NCI-H1105 (cell line): ENCODE measurements at regions not wholly inside any gene's neighbourhood (a gene's known extent, or its start where the extent isn't known, plus 50 kb on each side); places are given as distances from the start of the nearest gene placed in this dataset.

ENCODE experiments used
- DNase-seq: peaks from one replicate; lab custom pipeline; 2025; lab: John Stamatoyannopoulos, UW

DNA sequence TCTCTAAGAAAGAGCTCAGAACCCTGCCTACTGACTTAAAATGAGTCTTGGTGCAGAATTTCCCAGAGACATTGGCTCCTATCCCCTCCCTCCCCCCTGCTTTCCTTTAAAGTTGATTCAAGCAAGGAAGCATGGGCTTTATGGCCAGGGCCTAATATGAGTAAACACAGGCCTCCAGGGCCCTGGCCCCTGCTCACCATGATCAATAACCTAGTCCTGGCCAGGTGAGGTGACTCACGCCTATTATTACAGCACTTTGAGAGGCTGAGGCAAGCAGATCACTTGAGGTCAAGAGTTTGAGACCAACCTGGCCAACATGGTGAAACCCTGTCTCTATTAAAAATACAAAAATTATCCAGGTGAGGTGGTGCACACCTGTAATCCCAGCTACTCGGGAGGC, 165.1 kb upstream of the TMCC3 start:
- no peak for DNase-seq

DNA sequence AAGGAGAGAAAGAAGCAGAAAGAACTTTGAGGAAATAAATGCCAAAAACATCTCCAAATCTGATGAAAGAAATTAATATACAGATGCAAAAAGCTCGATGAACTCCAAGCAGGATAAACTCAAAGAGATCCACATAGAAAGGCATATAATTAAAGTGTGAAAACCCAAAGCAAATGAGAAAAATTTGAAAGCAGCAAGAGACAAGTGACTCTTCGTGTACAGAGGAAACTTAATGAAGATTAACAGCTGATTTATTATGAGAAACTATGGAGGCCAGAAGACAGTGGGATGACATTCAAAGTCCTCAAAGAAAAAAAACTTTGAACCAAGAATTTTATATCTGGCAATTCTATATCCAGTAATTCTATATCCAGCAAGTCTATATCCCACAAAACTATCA, 163.0 kb upstream of the TMCC3 start:
- DNase-seq: peak; percentile 16

DNA sequence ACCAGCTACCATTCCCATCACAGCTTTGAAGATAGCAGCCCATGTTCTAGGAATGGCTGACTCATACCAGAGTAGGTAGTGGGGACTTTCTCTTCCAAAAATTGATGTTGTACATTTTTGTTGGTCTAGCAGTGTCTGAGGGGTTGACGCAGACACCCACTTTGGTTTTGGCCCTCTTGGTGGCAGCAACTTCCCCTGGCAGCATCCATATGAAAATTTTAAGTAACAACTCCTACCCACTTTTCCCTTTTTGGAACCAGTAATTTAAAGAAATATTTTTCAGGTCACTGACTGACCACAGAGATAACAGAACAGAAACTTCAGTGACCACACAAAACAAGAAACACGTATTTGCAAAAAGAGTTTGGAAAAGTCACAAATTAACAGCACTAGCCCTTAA, 162.0 kb upstream of the TMCC3 start:
- DNase-seq: no peak

DNA sequence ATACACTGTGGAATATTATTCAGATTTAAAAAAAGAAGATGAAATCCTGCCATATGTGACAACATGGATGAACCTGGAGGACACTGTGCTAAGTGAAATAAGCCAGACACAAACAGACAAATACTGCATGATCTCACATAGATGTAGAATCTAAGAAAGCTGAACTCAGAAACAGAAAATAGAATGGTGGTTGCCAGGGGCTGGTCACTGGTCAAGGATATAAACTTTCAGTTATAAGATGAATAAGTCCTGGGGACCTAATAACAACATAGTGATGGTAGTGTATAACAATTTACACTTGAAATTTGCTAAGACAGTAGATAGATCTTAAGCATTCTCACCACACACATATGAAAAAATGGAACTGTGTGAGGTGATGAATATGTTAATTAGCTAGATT, 161.3 kb upstream of the TMCC3 start:
- DNase-seq: no peak

DNA sequence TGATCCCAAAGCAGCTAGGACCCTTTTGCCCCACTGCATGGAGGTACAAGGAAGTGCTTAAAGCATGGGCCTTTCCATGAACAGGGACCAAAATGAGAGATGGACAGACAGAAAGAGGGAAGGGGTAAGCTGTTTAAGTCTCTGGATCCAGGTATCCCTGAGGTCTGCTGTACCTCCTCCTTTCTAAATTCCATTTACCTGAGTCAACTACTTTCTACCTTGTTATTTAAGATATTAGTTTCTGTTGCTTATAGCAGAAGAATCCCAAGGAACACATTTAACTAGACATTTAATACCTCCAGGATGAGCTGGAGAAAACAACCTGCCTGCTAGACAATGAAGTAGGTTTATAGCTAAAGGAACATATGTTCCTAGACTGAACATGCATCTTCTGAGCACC, 157.6 kb upstream of the TMCC3 start:
- DNase-seq: no peak

DNA sequence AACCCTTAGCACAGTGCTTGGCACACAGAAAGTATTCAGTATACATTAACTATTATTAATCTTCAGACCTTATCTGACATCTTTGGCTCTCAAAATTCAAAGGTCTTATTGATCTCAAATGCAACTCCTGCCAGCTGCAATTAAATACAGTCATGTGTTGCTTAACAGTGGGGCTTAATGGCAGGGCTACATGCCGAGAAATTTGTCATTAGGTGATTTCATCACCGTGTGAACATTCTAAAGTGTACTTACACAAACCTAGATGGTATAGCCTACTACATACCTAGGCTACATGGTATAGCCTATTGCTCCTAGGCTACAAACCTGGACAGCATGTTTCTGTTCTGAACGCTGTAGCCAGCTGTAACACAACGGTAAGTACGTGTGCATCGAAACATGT, 156.3 kb upstream of the TMCC3 start:
- no peak for DNase-seq

DNA sequence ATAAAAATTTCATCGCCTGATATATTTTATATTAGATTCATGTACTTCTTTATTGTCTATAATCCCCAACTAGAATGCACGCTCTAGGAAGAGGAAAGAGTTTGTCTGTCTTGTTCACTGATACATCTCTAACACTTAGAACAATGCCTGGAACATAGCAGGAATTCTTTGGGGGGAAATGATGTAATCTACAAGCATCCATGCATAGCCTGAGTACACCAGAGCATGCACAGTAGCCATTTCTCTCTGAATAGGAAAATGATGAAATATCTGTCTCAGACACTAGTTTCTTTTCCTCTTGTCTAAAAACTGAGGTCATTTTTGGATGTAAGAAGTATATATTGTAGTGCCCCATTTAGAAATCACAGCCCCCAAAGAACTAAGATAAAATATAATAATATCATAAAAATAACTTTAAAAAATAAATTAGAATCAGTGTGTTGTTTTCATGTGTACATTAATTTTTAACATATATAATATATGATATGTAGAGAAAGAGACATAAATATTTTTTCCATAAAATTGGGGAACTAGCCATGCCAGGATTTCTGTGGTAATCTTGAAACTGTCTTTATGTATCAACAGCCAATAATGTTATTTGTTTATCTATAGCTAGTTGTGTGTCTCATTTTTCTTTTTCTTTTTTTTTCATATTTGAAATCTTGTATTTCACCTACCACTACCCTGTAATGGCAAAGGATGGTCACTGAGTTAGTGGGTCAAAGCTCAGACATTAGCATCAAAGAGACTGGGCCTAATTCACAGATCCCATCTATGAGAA, 155.6 kb upstream of the TMCC3 start:
- DNase-seq: no peak

DNA sequence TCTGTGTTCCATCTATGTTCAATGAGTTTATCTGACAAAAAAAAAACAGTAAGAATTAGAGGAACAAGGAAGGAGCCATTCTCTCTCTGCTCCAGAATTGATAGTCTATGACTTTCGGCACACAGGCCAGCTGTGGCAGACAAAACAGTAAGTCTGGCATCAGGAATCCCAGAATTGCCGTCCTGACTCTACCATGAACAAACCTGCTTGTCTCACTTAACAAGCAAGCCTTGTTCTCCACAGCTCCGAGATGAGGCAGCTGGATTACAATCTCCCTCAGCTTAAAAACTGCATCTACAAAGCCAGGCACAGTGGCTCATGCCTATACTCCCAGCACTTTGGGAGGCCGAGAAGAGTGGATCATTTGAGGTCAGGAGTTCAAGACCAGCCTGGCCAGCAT, 153.6 kb upstream of the TMCC3 start:
- no peak for DNase-seq

DNA sequence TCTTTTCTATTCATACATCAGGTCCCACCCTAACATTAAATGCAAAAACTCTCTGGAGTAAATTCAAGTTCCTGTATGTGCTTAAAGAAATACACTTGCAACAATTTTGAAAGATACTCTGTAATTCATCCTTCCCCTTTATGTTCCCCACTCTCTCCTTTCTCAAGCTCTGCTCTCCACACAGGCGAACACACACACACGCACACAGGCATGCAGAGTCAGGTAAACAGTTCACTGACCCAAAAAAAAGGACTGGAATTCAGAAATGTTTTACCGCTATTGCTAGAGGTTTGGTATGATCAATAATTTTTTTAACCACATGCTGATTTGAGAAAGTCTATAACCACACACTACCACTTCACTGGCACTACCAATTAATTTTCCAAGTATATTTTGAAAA, 152.4 kb upstream of the TMCC3 start:
- no peak for DNase-seq

DNA sequence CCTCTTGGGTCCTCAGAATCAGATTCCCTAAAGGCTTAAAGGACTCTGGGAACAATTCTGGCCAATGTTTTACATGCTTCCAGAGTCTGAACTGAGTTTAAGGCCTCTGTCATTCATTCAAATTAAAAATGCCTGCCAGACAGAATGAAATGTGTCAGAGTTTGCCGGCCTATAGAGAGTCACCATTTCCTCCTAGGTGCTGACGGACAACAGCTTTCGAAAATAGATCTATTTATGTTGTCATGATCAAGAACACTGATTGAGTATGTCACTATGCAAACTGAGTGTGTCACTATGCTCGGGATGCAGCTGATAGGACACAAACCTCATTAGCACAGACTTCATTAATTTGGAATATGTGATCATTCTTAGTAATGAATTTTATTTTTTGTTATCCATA, 151.4 kb upstream of the TMCC3 start:
- DNase-seq: no peak

DNA sequence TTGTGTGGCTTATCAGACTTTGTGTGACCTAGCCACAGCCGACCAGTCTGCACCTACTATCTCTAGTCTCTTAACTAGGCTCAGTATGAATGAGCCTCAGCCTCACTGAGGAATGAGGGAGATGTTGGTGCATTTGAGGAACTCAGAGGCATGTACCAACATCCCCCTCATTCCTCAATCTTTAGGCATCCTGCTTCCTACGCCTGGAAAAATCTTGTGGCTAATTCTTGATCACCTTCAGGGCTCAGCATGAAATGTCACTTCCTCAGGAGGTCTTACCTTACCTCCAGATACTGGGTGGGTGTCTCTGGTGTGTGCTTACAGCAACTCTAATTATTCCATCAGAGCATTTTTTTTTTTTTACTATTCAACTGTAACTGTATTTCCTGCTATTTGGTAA, 148.8 kb upstream of the TMCC3 start:
- DNase-seq: no peak

DNA sequence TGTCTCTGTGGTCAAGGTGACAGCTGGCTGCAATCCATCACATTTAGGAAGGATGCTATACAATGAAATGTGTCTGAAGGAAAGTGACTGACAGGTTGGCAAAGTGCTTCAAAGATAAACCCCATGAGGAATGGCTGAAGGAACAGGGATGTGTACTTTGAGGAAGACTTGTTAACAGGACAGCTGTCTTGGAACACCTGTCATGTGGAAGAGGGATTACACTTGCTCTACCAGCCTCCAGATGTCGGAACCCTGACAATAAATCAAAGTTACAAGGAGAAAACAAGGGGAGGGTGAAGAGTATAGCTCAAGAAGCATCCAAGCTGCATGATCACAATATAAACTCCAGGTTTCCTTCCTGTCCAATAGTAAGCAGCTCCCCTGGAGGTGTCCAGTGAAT, 147.8 kb upstream of the TMCC3 start:
- no peak for DNase-seq

DNA sequence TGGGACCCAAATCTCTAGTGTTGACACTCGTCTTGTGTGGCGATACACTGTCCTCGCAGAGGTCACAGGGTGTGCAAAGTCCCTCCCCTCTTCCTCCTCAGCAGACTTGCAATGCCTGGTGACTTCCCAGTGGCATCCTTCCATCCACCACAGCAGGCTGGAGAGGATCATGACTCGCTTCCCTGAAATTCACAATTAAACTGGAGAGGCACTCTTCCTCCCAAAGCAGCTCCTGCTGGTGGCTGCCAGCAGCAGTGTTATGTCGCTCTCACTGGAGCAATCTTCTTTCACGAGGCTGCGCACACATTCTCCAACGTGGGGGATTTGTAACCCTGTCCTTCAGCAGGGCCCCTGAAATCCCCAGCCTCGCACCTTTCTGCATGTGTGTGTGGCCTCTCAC, 145.2 kb upstream of the TMCC3 start:
- DNase-seq: no peak

DNA sequence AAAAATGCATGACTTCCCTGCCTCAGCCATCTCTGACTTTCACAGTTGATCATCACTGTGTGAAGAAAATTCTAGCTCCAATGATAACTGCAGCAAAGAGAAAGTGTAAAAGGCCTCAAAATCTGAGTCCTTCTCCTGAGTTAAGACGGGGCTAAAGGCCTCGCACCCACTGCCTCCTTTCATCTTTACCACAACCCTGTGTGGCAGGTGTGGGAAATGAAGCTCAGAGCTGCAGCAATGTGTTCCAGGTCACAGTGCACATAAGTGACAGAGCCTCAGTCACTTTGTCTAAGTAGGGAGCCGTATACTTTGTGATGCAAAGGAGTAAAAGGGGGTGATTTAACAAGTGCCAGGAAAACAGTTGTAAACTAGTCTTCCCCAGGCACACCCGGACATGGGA, 144.7 kb upstream of the TMCC3 start:
- DNase-seq: no peak

DNA sequence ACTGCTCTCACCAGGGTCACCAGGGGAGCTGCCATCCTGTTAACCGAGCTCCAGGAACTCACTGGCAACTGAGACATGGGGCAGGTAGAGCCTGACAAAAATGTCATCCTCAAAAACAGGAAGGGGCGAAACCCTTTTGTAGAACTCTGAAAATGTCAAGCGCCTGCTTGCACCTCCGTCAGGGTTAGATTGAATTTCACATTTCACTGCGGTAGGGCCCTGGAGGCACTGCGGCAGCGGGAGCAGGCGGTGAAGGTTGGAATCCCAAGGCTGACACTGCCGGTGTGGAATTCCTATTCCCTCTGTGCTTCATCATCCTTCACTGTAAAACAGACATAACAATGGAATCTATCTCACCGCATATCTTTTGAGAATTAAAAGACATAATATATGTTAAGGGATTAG, 142.8 kb upstream of the TMCC3 start:
- no peak for DNase-seq

DNA sequence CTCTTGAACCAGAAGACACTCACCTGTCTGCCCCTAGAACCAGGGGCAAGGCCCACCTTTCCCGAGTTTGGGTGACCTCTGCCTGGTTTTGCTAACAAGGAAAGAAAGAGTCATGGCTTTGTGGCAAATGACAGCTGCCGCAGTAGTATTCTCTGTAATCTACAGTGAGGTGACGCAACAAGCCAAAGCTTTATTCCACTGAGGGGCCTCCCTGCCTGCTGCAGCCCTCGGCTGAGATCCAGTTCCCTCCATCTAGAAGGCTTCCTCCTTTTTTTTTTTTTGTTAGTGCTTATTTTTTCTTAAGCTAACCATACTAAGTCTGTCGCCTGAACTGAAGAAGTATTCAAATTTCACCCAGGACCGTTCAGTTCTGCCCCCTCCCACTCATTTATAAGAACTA, 142.3 kb upstream of the TMCC3 start:
- DNase-seq: no peak

DNA sequence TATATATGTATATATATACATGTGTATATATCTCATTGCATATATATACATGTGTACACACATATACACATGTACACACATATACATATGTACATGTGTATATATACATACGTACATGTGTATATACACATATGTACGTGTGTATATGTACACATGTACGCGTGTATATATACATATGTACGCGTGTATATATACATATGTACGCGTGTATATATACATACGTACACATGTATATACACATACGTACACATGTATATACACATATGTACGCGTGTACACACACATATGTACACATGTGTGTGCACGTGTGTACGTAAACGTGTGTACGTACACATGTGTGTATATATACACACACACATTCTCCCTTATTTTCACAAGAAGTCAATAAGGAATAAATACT, 141.6 kb upstream of the TMCC3 start:
- no peak for DNase-seq

DNA sequence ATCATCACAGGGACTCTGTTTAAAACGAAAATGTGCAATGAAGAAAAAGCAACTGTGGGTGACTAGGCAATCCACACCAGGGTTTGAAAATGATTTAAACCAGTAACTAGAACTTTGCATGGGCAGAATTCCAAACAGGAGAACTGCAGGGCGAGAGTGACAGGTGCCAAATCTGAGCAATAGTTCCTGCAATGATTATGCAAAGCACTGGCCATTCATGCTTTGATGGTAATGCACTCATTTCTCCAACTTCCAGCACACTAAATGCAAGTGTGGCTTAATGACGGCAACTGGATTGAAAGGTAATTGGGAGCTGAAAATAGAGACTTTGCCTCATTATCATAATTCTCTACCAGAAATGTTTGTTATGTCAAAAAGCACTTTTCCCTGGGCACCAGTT, 140.5 kb upstream of the TMCC3 start:
- DNase-seq: no peak

DNA sequence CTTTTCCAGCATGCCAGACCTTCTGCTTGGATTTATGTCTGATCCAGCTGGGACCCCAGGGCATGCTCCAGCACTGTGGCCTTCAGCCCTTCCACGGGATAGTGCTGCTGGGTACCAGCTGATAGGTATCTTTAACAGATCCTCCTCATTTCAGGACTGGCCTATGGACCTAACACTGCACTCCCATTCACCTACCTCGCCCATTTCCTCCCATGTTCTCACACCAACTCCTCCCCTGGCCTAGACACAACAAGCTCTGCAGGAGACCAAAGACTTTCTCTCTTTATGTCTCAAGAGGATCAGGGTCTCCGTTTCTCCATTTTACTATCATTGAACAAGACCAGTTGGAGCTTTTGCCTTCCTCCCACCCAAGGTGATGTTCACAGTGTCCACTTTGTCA, 140.0 kb upstream of the TMCC3 start:
- DNase-seq: no peak

DNA sequence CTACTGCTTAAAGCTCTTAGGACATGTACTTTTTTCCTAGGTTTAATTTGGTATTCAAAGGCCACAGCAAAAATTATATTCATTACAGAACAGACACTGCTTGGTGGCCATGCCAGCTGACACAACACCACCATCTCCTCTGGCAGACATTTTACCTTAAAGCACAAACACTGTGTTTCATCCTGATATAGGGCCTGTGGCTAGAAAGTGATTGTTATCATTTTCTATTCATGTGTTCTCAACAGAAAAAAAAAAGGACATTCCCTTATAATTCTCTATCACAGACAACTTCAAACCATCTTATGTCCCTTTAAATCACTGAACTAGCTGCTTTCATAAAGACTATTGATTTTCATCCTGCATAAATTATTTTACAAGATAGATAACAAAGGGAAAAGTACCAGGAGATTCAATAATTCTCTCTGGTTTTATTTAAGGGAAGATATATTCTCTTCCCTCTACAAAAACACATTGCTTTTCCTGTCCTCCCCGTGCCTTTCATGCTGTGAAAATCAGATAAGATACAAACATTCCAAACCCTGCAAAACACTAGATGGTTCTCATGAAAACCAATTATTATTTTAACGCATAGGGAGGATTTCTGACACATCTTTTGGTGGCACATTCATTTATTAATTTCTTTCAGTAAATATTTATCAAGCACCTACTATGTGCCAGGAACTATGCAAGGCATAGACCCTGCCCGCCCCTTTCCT, 139.3 kb upstream of the TMCC3 start:
- DNase-seq: no peak

DNA sequence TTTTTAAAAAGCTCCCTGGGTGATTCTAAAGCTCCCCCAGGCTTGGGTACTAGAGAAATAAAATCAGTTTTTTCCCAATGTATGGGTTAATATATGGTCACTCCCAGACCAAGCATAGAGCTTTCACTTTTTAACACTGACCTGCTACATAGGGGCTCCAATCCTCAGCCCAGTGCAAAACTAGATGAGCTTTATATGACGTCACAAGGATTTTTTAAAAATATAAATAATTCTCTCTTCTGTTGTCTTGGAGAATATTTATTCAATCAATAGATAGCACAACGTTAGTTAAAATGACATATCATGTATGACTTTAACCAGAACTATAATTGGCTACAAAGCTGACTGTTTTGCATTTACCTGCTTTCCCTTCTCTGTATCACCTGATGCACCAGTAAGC, 137.9 kb upstream of the TMCC3 start:
- no peak for DNase-seq

DNA sequence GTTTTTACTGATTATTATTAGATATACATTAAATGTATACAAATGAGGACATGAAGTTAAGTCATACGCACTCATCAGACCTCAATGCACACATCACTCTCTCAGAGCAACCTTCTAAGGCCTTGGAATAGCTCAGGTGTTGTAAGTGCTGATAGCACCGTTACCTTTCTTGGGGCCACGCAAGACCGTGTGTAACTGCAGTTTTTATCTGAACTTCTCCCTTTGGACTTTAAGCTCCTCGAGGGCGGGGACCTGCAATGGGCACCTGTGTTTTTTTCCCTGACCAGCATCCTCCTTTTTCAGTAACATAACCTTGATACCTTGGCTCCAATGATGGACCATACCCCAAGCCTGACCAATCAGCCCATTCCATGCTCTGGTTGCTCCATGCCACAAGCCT, 136.5 kb upstream of the TMCC3 start:
- no peak for DNase-seq

DNA sequence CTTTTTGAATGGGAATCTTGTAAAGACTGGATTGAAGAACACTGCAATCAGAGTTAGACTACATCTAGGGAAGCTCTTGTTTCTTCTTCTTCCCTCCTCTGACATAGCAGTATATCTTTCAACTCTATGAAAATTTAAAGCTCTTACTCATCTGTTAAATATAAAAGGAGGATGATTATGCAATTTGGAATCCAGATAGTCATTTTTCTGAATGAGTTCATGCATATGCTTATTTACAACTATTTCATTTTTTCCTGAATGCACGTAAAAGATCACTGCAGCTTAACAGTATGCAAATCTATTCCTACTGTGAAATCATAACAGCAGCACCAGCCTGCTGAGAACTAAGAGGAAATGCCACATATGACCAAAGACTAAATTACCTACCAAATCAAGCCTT, 133.5 kb upstream of the TMCC3 start:
- DNase-seq: no peak

DNA sequence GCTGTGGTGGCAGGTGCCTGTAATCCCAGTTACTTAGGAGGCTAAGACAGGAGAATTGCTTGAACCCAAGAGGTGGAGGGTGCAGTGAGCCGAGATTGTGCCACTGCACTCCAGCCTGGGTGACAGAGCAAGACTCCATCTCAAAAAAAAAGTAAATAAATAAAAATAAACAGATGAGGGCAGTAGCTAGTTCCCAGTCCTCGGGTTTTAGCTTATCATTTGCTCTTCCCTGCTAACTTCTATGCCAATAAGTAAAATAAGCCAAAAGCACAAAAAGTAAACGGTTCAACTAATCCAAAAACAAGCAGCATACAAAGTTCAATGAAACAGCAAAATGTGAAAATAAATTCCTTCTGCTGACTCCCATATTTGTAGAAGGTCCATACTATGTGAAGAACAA, 133.0 kb upstream of the TMCC3 start:
- DNase-seq: no peak
